ENCODE measurements at regions not wholly inside any gene's neighbourhood (a gene's known extent, or its start where the extent isn't known, plus 50 kb on each side); places are given as distances from the start of the nearest gene placed in this dataset.

- TF ChIP-seq CTCF (IDR thresholded peaks at IDR 0.05; ENCODE audit: low read depth, low read length), result no peak
- TF ChIP-seq EZH2phosphoT487 (IDR thresholded peaks at IDR 0.05; ENCODE audit: low read depth), result no peak
Measured at GRCh38 chr20:50421356-50422340, 88.5 kb upstream of the PTPN1 start.
